Activated naive CD4-positive, alpha-beta T cell (primary cell): ENCODE measurements at regions not wholly inside any gene's neighbourhood (a gene's known extent, or its start where the extent isn't known, plus 50 kb on each side); places are given as distances from the start of the nearest gene placed in this dataset.
"Not testable (repeated sequence)": the region's sequence is repeated elsewhere in the genome, so short reads cannot be mapped to it uniquely, and the experiment has no call there.

Source experiments
- DNase-seq, 4 experiments: peaks; one replicate each; lab custom pipeline; 2025; lab: John Stamatoyannopoulos, UW

GRCh38 chr1:182003953-182004586 is 57.4 kb downstream of the ZNF648 start:
- no peak for DNase-seq

GRCh38 chr1:182003025-182003725 is 58.3 kb downstream of the ZNF648 start:
- DNase-seq: no peak

- no peak for DNase-seq
Measured at GRCh38 chr1:182002570-182002969, 58.9 kb downstream of the ZNF648 start.

GRCh38 chr1:181998858-181999257 is 62.7 kb downstream of the ZNF648 start:
- DNase-seq: no peak

GRCh38 chr1:181992072-181992471 is 69.4 kb downstream of the ZNF648 start:
- DNase-seq: no peak

- no peak for DNase-seq
Measured at GRCh38 chr1:181990728-181991127, 70.8 kb downstream of the ZNF648 start.

GRCh38 chr1:181989261-181989920 is 72.1 kb downstream of the ZNF648 start:
- DNase-seq: no peak

- no peak for DNase-seq
Measured at GRCh38 chr1:181987996-181988395, 73.5 kb downstream of the ZNF648 start.

- no peak for DNase-seq
Measured at GRCh38 chr1:181987334-181987895, 74.1 kb downstream of the ZNF648 start.

GRCh38 chr1:181986907-181987305 is 74.6 kb downstream of the ZNF648 start:
- no peak for DNase-seq

- DNase-seq: no peak
Measured at GRCh38 chr1:181985936-181986906, 75.3 kb downstream of the ZNF648 start.

GRCh38 chr1:181985281-181985680 is 76.2 kb downstream of the ZNF648 start:
- no peak for DNase-seq

- no peak for DNase-seq
Measured at GRCh38 chr1:181984006-181984405, 77.5 kb downstream of the ZNF648 start.

- DNase-seq: no peak
Measured at GRCh38 chr1:181981821-181982220, 79.7 kb downstream of the ZNF648 start.

- DNase-seq: no peak
Measured at GRCh38 chr1:181972256-181972655, 89.3 kb downstream of the ZNF648 start.

GRCh38 chr1:181971424-181971823 is 90.1 kb downstream of the ZNF648 start:
- no peak for DNase-seq

- DNase-seq: no peak
Measured at GRCh38 chr1:181969902-181970301, 91.6 kb downstream of the ZNF648 start.

GRCh38 chr1:181954696-181955095 is 106.8 kb downstream of the ZNF648 start:
- DNase-seq: not testable (repeated sequence)

- DNase-seq: not testable (repeated sequence)
Measured at GRCh38 chr1:181954178-181954577, 107.3 kb downstream of the ZNF648 start.

GRCh38 chr1:181953596-181953995 is 107.9 kb downstream of the ZNF648 start:
- DNase-seq: no peak

- no peak for DNase-seq
Measured at GRCh38 chr1:181951213-181951612, 110.3 kb downstream of the ZNF648 start.

- DNase-seq: no peak
Measured at GRCh38 chr1:181949500-181949899, 112.0 kb downstream of the ZNF648 start.
